ENCODE measurements at regions not wholly inside any gene's neighbourhood (a gene's known extent, or its start where the extent isn't known, plus 50 kb on each side); places are given as distances from the start of the nearest gene placed in this dataset.

DNA sequence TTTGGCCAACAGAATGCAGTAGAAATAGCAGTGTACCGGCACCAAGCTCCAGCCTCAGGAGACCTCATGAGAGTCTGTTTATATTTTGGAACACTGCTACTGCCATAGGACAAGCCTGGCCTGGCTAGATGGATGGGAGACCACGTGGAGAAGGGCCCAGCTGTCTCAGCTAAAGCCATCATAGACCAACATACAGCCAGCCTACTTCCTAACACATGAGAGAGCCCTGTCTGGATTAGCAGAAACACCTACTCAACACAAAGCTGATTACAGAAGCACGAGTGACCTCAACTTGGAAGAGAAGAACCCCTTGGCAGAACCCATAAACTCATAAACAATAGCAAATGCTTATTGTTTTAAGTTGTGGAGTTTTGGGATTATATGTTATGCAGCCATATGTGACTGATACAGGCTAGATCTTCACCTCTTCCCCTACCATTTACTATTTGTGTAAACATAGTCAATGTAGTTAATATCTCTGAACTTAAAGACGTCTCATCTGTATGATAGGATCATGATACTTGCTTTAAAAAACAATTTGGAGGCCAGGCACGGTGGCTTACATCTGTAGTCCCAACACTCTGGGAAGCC, 199.4 kb upstream of the ZNF217 start:
- TF ChIP-seq, protein P1, sequence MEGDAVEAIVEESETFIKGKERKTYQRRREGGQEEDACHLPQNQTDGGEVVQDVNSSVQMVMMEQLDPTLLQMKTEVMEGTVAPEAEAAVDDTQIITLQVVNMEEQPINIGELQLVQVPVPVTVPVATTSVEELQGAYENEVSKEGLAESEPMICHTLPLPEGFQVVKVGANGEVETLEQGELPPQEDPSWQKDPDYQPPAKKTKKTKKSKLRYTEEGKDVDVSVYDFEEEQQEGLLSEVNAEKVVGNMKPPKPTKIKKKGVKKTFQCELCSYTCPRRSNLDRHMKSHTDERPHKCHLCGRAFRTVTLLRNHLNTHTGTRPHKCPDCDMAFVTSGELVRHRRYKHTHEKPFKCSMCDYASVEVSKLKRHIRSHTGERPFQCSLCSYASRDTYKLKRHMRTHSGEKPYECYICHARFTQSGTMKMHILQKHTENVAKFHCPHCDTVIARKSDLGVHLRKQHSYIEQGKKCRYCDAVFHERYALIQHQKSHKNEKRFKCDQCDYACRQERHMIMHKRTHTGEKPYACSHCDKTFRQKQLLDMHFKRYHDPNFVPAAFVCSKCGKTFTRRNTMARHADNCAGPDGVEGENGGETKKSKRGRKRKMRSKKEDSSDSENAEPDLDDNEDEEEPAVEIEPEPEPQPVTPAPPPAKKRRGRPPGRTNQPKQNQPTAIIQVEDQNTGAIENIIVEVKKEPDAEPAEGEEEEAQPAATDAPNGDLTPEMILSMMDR (IDR thresholded peaks at IDR 0.05), result no peak
- no peak for TF ChIP-seq POLR2A (IDR thresholded peaks at IDR 0.05)

Measured in adrenal gland (tissue), 5 donors.